ENCODE measurements at regions not wholly inside any gene's neighbourhood (a gene's known extent, or its start where the extent isn't known, plus 50 kb on each side); places are given as distances from the start of the nearest gene placed in this dataset.
"Not testable (repeated sequence)": the region's sequence is repeated elsewhere in the genome, so short reads cannot be mapped to it uniquely, and the experiment has no call there.

GRCh38 chr13:110980921-110981320, 66.1 kb upstream of the ANKRD10 start:
- Histone ChIP-seq H3K27me3 (ENCODE audit: control insufficient read depth, insufficient read depth, low read length) (no peaks in the 10 kb centered on the region), H3K36me3 (ENCODE audit: control insufficient read depth, insufficient read depth, low read length) (no peaks in the 10 kb centered on the region)

GRCh38 chr13:110979149-110979548, 64.3 kb upstream of the ANKRD10 start:
- not testable (repeated sequence) for H3K79me2 ChIP-seq; H3K9me3 ChIP-seq (ENCODE audit: control insufficient read depth, low read length); H2AFZ ChIP-seq; H3K36me3 ChIP-seq (ENCODE audit: control insufficient read depth, insufficient read depth, low read length); H3K9ac ChIP-seq; H3K27me3 ChIP-seq (ENCODE audit: control insufficient read depth, insufficient read depth, low read length); H3K4me1 ChIP-seq; H3K4me2 ChIP-seq (ENCODE audit: low read length); H3K27ac ChIP-seq; H3K4me3 ChIP-seq (ENCODE audit: low read depth, low read length)

More at GRCh38 chr13:110980921-110981320, 66.1 kb upstream of the ANKRD10 start:
- Histone ChIP-seq H2AFZ (no peak overlapping the region), H3K4me2 (ENCODE audit: low read length) (no peak overlapping the region), H3K27ac (no peak overlapping the region), H3K4me3 (ENCODE audit: low read depth, low read length) (no peak overlapping the region), H3K79me2 (no peaks in the 10 kb centered on the region), H3K9ac (no peak overlapping the region), H3K4me1 (no peaks in the 10 kb centered on the region), H3K9me3 (ENCODE audit: control insufficient read depth, low read length) (no peaks in the 10 kb centered on the region)
- TF ChIP-seq CTCF (IDR thresholded peaks at IDR 0.05), result no peak

- Histone ChIP-seq H3K4me1 (no peaks in the 10 kb centered on the region), H3K4me2 (ENCODE audit: low read length) (no peak overlapping the region), H3K27ac (no peak overlapping the region), H3K9me3 (ENCODE audit: control insufficient read depth, low read length) (no peaks in the 10 kb centered on the region), H3K4me3 (ENCODE audit: low read depth, low read length) (no peak overlapping the region), H2AFZ (no peak overlapping the region), H3K27me3 (ENCODE audit: control insufficient read depth, insufficient read depth, low read length) (no peaks in the 10 kb centered on the region), H3K36me3 (ENCODE audit: control insufficient read depth, insufficient read depth, low read length) (no peaks in the 10 kb centered on the region), H3K9ac (no peak overlapping the region), H3K79me2 (no peaks in the 10 kb centered on the region)
- TF ChIP-seq CTCF (IDR thresholded peaks at IDR 0.05), result no peak
Measured at GRCh38 chr13:110978390-110978789, 63.5 kb upstream of the ANKRD10 start.

GRCh38 chr13:110976785-110977184, 61.9 kb upstream of the ANKRD10 start:
- Histone ChIP-seq H3K9ac (no peak overlapping the region), H3K79me2 (no peaks in the 10 kb centered on the region), H3K4me3 (ENCODE audit: low read depth, low read length) (no peak overlapping the region), H3K27ac (no peak overlapping the region), H3K36me3 (ENCODE audit: control insufficient read depth, insufficient read depth, low read length) (no peaks in the 10 kb centered on the region), H3K4me1 (no peaks in the 10 kb centered on the region), H3K27me3 (ENCODE audit: control insufficient read depth, insufficient read depth, low read length) (no peaks in the 10 kb centered on the region), H2AFZ (no peak overlapping the region), H3K4me2 (ENCODE audit: low read length) (no peak overlapping the region), H3K9me3 (ENCODE audit: control insufficient read depth, low read length) (no peaks in the 10 kb centered on the region)
- no peak for TF ChIP-seq CTCF (IDR thresholded peaks at IDR 0.05)

- no peaks in the 10 kb centered on the region for H3K36me3 ChIP-seq (ENCODE audit: control insufficient read depth, insufficient read depth, low read length)
- H3K27me3 ChIP-seq (ENCODE audit: control insufficient read depth, insufficient read depth, low read length), result no peaks in the 10 kb centered on the region
- H3K79me2 ChIP-seq, result no peaks in the 10 kb centered on the region
- H3K4me3 ChIP-seq (ENCODE audit: low read depth, low read length), result no peak overlapping the region
- H3K4me2 ChIP-seq (ENCODE audit: low read length), result no peak overlapping the region
- no peak for TF ChIP-seq CTCF (IDR thresholded peaks at IDR 0.05)
- no peak overlapping the region for H3K27ac ChIP-seq
- no peak overlapping the region for H2AFZ ChIP-seq
- no peaks in the 10 kb centered on the region for H3K9me3 ChIP-seq (ENCODE audit: control insufficient read depth, low read length)
- no peak overlapping the region for H3K9ac ChIP-seq
- H3K4me1 ChIP-seq, result no peaks in the 10 kb centered on the region
Measured at GRCh38 chr13:110973007-110973700, 58.3 kb upstream of the ANKRD10 start.
